Kidney (tissue), 13 donors: ENCODE measurements at regions not wholly inside any gene's neighbourhood (a gene's known extent, or its start where the extent isn't known, plus 50 kb on each side); places are given as distances from the start of the nearest gene placed in this dataset.

Source experiments
- DNase-seq, 5 donors: peaks; one replicate each; pipeline ENCODE4 v3.0.0-alpha.2; 2013 to 2020
- FAIRE-seq: peaks from 2 replicates; lab custom pipeline; 2012; peaks lifted over from hg19 to GRCh38; lab: Jason Lieb, UNC
- H3K27ac ChIP-seq, 2 donors: one replicate each; pipeline ENCODE4 v1.7.0; 2013; ENCODE audit warnings: low read depth in 2 of 2, low read length in 2 of 2, inconsistent platforms in 1 of 2
- H3K27me3 ChIP-seq: one replicate; pipeline ENCODE4 v1.7.1; 2013; ENCODE audit warnings: low read length, inconsistent platforms; ENCODE audit not compliant: control insufficient read depth, insufficient read depth
- H3K36me3 ChIP-seq, 3 donors: one replicate each; pipeline versions ENCODE4 v1.7.0 to v1.7.1; 2013; ENCODE audit warnings: low read length in 3 of 3, control low read depth in 1 of 3, inconsistent platforms in 1 of 3; ENCODE audit not compliant: insufficient read depth in 3 of 3, control insufficient read depth in 2 of 3
- H3K4me1 ChIP-seq, 3 donors: one replicate each; pipeline versions ENCODE4 v1.7.0 to v1.7.1; 2013; ENCODE audit warnings: low read length in 3 of 3, inconsistent platforms in 1 of 3, low read depth in 1 of 3; ENCODE audit not compliant: control insufficient read depth in 2 of 3, insufficient read depth in 2 of 3
- H3K4me3 ChIP-seq, 3 donors: one replicate each; pipeline versions ENCODE4 v1.7.0 to v1.8.1; 2013; ENCODE audit warnings: low read length in 3 of 3, control low read depth in 1 of 3, inconsistent platforms in 1 of 3
- H3K9ac ChIP-seq, 3 donors: one replicate each; pipeline versions ENCODE4 v1.7.0 to v1.7.1; 2013; ENCODE audit warnings: low read length in 3 of 3, control low read depth in 1 of 3, inconsistent platforms in 1 of 3
- H3K9me3 ChIP-seq, 3 donors: one replicate each; pipeline versions ENCODE4 v1.7.0 to v1.7.1; 2013; ENCODE audit warnings: low read length in 3 of 3, control low read depth in 1 of 3, inconsistent platforms in 1 of 3; ENCODE audit not compliant: control insufficient read depth in 2 of 3, insufficient read depth in 1 of 3
- intact Hi-C: fragments of 100-400 bp; cut with DNase I; formaldehyde crosslinking; loops from one replicate; pipeline ENCODE4 v1.11.1; 2022
- TF ChIP-seq, protein P1 (sequence below): IDR thresholded peaks from 3 replicates; pipeline ENCODE4 v1.5.1; 2012; ENCODE audit warnings: mild to moderate bottlenecking, moderate library complexity, borderline replicate concordance; ENCODE audit not compliant: insufficient read depth; ENCODE audit errors: extremely low read depth
- donor health status: control.
- donor health status: control.
- donor health status: control.
- donor health status: control.
- donor health status: control.
- donor health status: DM: yes; HTN: yes; CAD: no.
- donor health status: Normal renal cell carcinoma (clear cell type).

- intact Hi-C loops, result no loop called here
- Histone ChIP-seq H3K4me1 (peaks cover 0 to 4% (median 2%) of the 10 kb centered on the region in 3 donors), H3K9ac (no peak overlapping the region), H3K27me3 (no peaks in the 10 kb centered on the region), H3K4me3 (no peak overlapping the region), H3K9me3 (no peaks in the 10 kb centered on the region), H3K27ac (no peak overlapping the region), H3K36me3 (no peaks in the 10 kb centered on the region)
- DNase-seq, result peak in 3 of 5 donors; percentile 32 to 80 (median 72)
- TF ChIP-seq, protein P1, sequence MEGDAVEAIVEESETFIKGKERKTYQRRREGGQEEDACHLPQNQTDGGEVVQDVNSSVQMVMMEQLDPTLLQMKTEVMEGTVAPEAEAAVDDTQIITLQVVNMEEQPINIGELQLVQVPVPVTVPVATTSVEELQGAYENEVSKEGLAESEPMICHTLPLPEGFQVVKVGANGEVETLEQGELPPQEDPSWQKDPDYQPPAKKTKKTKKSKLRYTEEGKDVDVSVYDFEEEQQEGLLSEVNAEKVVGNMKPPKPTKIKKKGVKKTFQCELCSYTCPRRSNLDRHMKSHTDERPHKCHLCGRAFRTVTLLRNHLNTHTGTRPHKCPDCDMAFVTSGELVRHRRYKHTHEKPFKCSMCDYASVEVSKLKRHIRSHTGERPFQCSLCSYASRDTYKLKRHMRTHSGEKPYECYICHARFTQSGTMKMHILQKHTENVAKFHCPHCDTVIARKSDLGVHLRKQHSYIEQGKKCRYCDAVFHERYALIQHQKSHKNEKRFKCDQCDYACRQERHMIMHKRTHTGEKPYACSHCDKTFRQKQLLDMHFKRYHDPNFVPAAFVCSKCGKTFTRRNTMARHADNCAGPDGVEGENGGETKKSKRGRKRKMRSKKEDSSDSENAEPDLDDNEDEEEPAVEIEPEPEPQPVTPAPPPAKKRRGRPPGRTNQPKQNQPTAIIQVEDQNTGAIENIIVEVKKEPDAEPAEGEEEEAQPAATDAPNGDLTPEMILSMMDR, result no peak
- FAIRE-seq, result no peak
These were observed 193.8 kb downstream of the SNX10 start for GRCh38 chr7:26485367-26485934.

- H3K4me3 ChIP-seq, result no peak overlapping the region
- H3K36me3 ChIP-seq, result no peaks in the 10 kb centered on the region
- DNase-seq (no peak), FAIRE-seq (no peak)
- intact Hi-C loops, result no loop called here
- no peaks in the 10 kb centered on the region for H3K27me3 ChIP-seq
- H3K9ac ChIP-seq, result no peak overlapping the region
- no peaks in the 10 kb centered on the region for H3K9me3 ChIP-seq
- TF ChIP-seq, protein P1, result no peak
- H3K4me1 ChIP-seq, result peaks cover 2 to 4% (median 4%) of the 10 kb centered on the region in 3 donors
- no peak overlapping the region for H3K27ac ChIP-seq
These were observed 194.5 kb downstream of the SNX10 start for GRCh38 chr7:26486153-26486552.

GRCh38 chr7:26487780-26488515 is 196.3 kb downstream of the SNX10 start:
- peaks cover 2 to 4% (median 4%) of the 10 kb centered on the region in 3 donors for H3K4me1 ChIP-seq
- TF ChIP-seq, protein P1, result no peak
- H3K27me3 ChIP-seq, result no peaks in the 10 kb centered on the region
- H3K4me3 ChIP-seq, result no peak overlapping the region
- DNase-seq, result peak in 2 of 5 donors; percentile 36 to 61
- intact Hi-C loops, result no loop called here
- no peak overlapping the region for H3K27ac ChIP-seq
- no peak for FAIRE-seq
- H3K9me3 ChIP-seq, result no peaks in the 10 kb centered on the region
- no peaks in the 10 kb centered on the region for H3K36me3 ChIP-seq
- H3K9ac ChIP-seq, result no peak overlapping the region
